GM23338 (cell line): ENCODE measurements at regions not wholly inside any gene's neighbourhood (a gene's known extent, or its start where the extent isn't known, plus 50 kb on each side); places are given as distances from the start of the nearest gene placed in this dataset.

Experiments used
- ATAC-seq: fragments of 200-7000 bp; cut with Tn5 transposase; 3 replicates; pipeline ENCODE4 v1.9.1; 2020
- DNase-seq: peaks from one replicate; pipeline ENCODE4 v3.0.0-alpha.2; 2015; ENCODE audit warnings: low spot score
- H2AFZ ChIP-seq: fragments of 200-600 bp; sonication (generic); 2 replicates; pipeline ENCODE4 v1.8.0; 2016; ENCODE audit warnings: antibody characterized with exemption, mild to moderate bottlenecking, moderate library complexity
- H3F3A ChIP-seq: fragments of 200-600 bp; sonication (generic); replicated peaks from 2 replicates; pipeline ENCODE4 v1.8.0; 2017; ENCODE audit warnings: antibody characterized with exemption, mixed run types, low read depth
- H3K27ac ChIP-seq: fragments of 200-600 bp; sonication (generic); 2 replicates; pipeline ENCODE4 v1.6.1; 2016; ENCODE audit warnings: low read depth
- H3K27me3 ChIP-seq: fragments of 200-600 bp; sonication (generic); 2 replicates; pipeline ENCODE4 v1.8.0; 2016; ENCODE audit warnings: mild to moderate bottlenecking, mixed run types, moderate library complexity; ENCODE audit not compliant: insufficient read depth
- H3K36me3 ChIP-seq: fragments of 200-600 bp; sonication (generic); 2 replicates; pipeline ENCODE4 v1.8.0; 2016; ENCODE audit warnings: mild to moderate bottlenecking; ENCODE audit not compliant: insufficient read depth
- H3K4me1 ChIP-seq: fragments of 200-600 bp; sonication (generic); 2 replicates; pipeline ENCODE4 v1.8.0; 2016; ENCODE audit warnings: mild to moderate bottlenecking, moderate library complexity; ENCODE audit not compliant: insufficient read depth
- H3K4me2 ChIP-seq: fragments of 200-600 bp; sonication (generic); 2 replicates; pipeline ENCODE4 v1.7.1; 2017; ENCODE audit warnings: mixed run types
- H3K4me3 ChIP-seq: fragments of 200-600 bp; sonication (generic); 2 replicates; pipeline ENCODE4 v1.6.1; 2016; ENCODE audit warnings: mixed run types
- H3K79me2 ChIP-seq: fragments of 200-600 bp; sonication (generic); replicated peaks from 2 replicates; pipeline ENCODE4 v1.8.0; 2017; ENCODE audit warnings: mild to moderate bottlenecking; ENCODE audit not compliant: insufficient read depth
- H3K9me2 ChIP-seq: fragments of 200-600 bp; sonication (generic); 2 replicates; pipeline ENCODE4 v1.8.0; 2017; ENCODE audit not compliant: insufficient read depth
- H4K20me1 ChIP-seq: fragments of 200-600 bp; sonication (generic); replicated peaks from 2 replicates; pipeline ENCODE4 v1.8.0; 2017; ENCODE audit warnings: mild to moderate bottlenecking; ENCODE audit not compliant: insufficient read depth
- H3K27ac Mint-ChIP-seq: 2 replicates; pipeline ENCODE4 v1.8.0; 2020; ENCODE audit warnings: inconsistent platforms, mild to moderate bottlenecking, moderate library complexity, mixed read lengths
- H3K27me3 Mint-ChIP-seq: 3 replicates; pipeline ENCODE4 v1.8.0; 2022; ENCODE audit warnings: low read depth, mild to moderate bottlenecking, moderate library complexity, mixed read lengths, inconsistent platforms; ENCODE audit not compliant: insufficient read depth, poor library complexity
- H3K36me3 Mint-ChIP-seq: 3 replicates; pipeline ENCODE4 v1.8.0; 2021; ENCODE audit warnings: low read depth, mild to moderate bottlenecking, inconsistent platforms, moderate library complexity, mixed read lengths
- H3K4me1 Mint-ChIP-seq: 3 replicates; pipeline ENCODE4 v1.8.0; 2020; ENCODE audit warnings: mild to moderate bottlenecking, inconsistent platforms, mixed read lengths
- H3K4me3 Mint-ChIP-seq: 3 replicates; pipeline ENCODE4 v1.8.0; 2021; ENCODE audit warnings: moderate library complexity, mild to moderate bottlenecking, inconsistent platforms, mixed read lengths
- H3K9me3 Mint-ChIP-seq: 3 replicates; pipeline ENCODE4 v1.8.0; 2020; ENCODE audit warnings: moderate library complexity, mild to moderate bottlenecking, inconsistent platforms, mixed read lengths
- CREB1 ChIP-seq: fragments of 250-450 bp; sonication (Bioruptor Pico); IDR thresholded peaks from 2 replicates; pipeline ENCODE4 v1.5.0; 2020; ENCODE audit warnings: low read depth, mild to moderate bottlenecking, moderate library complexity
- EZH2 ChIP-seq: fragments of 200-600 bp; sonication (generic); IDR thresholded peaks from one replicate; pipeline ENCODE4 v1.8.0; 2017; ENCODE audit warnings: antibody characterized with exemption, mild to moderate bottlenecking, low read depth; ENCODE audit not compliant: unreplicated experiment
- EZH2phosphoT487 ChIP-seq: fragments of 200-600 bp; sonication (generic); IDR thresholded peaks from one replicate; pipeline ENCODE4 v1.8.1; 2018; ENCODE audit warnings: antibody characterized with exemption; ENCODE audit not compliant: unreplicated experiment
- JUNB ChIP-seq: IDR thresholded peaks from one replicate; pipeline ENCODE4 v1.6.1; 2016; ENCODE audit warnings: antibody characterized with exemption; ENCODE audit not compliant: unreplicated experiment
- NANOG ChIP-seq: IDR thresholded peaks from 2 replicates; pipeline ENCODE4 v1.6.1; 2016; ENCODE audit warnings: antibody characterized with exemption, borderline replicate concordance
- POLR2AphosphoS5 ChIP-seq: IDR thresholded peaks from 2 replicates; pipeline ENCODE4 v1.6.1; 2016; ENCODE audit warnings: antibody characterized with exemption, low read depth
- STAT1 ChIP-seq: IDR thresholded peaks from one replicate; pipeline ENCODE4 v1.6.1; 2016; ENCODE audit warnings: antibody characterized with exemption; ENCODE audit not compliant: unreplicated experiment
- ZNF114 ChIP-seq: fragments of 250-450 bp; sonication (Bioruptor Pico); IDR thresholded peaks from 2 replicates; pipeline ENCODE4 v1.5.0; 2020; ENCODE audit warnings: mild to moderate bottlenecking, moderate library complexity
- ZNF331 ChIP-seq: fragments of 250-450 bp; sonication (Bioruptor Pico); IDR thresholded peaks from 2 replicates; pipeline ENCODE4 v1.5.0; 2020; ENCODE audit warnings: low read depth, mild to moderate bottlenecking, moderate library complexity
- ZNF462 ChIP-seq: fragments of 250-450 bp; sonication (Bioruptor Pico); IDR thresholded peaks from 2 replicates; pipeline ENCODE4 v1.5.0; 2020; ENCODE audit warnings: mild to moderate bottlenecking, moderate library complexity

- TF ChIP-seq ZNF462 (CRISPR knock-in tag) (no peak), POLR2AphosphoS5 (no peak), STAT1 (no peak), NANOG (no peak), EZH2 (no peak), JUNB (no peak), EZH2phosphoT487 (no peak), ZNF114 (CRISPR knock-in tag) (no peak)
Measured at GRCh38 chr17:74016461-74016860, 187.0 kb upstream of the RPL38 start (continued).

DNA sequence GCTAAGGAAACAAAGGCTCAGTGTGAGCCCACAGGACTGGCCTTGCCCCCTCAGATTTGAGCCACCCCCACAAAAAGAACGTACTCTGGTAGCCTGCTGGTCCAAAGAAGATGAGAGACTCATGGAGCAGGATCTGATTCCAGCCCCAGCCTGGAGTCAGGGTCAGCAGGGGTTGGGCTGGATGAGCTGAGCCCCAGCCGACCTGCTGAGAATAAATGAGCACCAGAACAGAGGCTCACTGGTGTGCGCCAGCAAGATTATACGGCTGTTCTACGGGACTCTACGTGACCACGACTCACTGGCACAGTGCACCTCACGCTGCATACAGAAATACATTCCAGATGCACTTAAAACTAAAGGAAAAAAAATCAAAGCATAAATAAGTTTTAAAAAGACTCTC, 186.0 kb upstream of the RPL38 start:
- no peaks in the 10 kb centered on the region for H3K79me2 ChIP-seq
- DNase-seq (no peak), ATAC-seq (no peak; the same call in 2 of the 3 replicates)
- H3F3A ChIP-seq, result no peaks in the 10 kb centered on the region
- no peak overlapping the region for H3K4me2 ChIP-seq
- H3K9me2 ChIP-seq, result 0 out of 2 replicates have a peak, but pooled peaks cover 4% of the 10 kb centered on the region
- H3K36me3 ChIP-seq, result no peaks in the 10 kb centered on the region
- no peak overlapping the region for H3K27ac ChIP-seq
- no peak overlapping the region for H2AFZ ChIP-seq
- Mint-ChIP-seq H3K9me3 (no peaks in the 10 kb centered on the region), H3K27me3 (peaks cover 2% of the 10 kb centered on the region), H3K36me3 (no peaks in the 10 kb centered on the region; the same call in 2 of the 3 replicates), H3K4me1 (no peaks in the 10 kb centered on the region; the same call in 1 of the 3 replicates), H3K4me3 (no peak overlapping the region), H3K27ac (no peak overlapping the region)
- no peak overlapping the region for H3K4me3 ChIP-seq
- no peaks in the 10 kb centered on the region for H3K4me1 ChIP-seq
- H4K20me1 ChIP-seq, result no peaks in the 10 kb centered on the region
- TF ChIP-seq NANOG, result no peak
- TF ChIP-seq ZNF462 (CRISPR knock-in tag), result no peak
- TF ChIP-seq ZNF331 (CRISPR knock-in tag), result no peak
- no peak for TF ChIP-seq CREB1
- H3K27me3 ChIP-seq, result no peaks in the 10 kb centered on the region
